ENCODE measurements at regions not wholly inside any gene's neighbourhood (a gene's known extent, or its start where the extent isn't known, plus 50 kb on each side); places are given as distances from the start of the nearest gene placed in this dataset.

DNA sequence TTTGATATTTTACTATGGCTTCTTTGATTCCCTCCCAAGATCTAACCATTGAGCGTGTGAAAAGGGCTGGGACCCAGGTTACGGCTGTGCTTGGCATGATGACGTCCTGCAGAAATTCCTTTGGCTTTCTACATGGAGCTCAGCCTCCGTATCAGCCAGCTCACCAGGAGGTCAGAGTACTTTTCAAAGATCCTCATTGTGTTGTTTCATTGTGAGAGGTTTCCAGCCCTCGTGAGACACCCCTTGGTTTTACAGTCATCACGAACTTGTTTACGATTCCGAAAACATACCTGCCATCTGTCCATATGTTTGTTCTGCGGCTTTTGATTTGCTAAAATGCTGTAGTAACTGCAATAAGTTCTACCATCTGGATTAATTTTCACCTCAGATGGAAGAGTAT is 453.1 kb downstream of the TMEM121 start:
- peaks cover 100% of the 10 kb centered on the region for H3K9me3 Mint-ChIP-seq
- no peaks in the 10 kb centered on the region for H3K4me1 Mint-ChIP-seq
- no peaks in the 10 kb centered on the region for H3K36me3 ChIP-seq (ENCODE audit: insufficient read depth)
- DNase-seq (ENCODE audit: low spot score), result no peak
- no peaks in the 10 kb centered on the region for H3K27me3 ChIP-seq (ENCODE audit: insufficient read depth)
- H3K4me3 Mint-ChIP-seq, result no peak overlapping the region
- H3K4me1 ChIP-seq (ENCODE audit: insufficient read depth), result no peaks in the 10 kb centered on the region
- H3K27ac ChIP-seq (ENCODE audit: low read depth), result no peak overlapping the region
- no peak overlapping the region for H3K4me2 ChIP-seq
- H3K9me2 ChIP-seq (ENCODE audit: insufficient read depth), result no peaks in the 10 kb centered on the region
- no peak overlapping the region for H2AFZ ChIP-seq
- peaks cover 2% of the 10 kb centered on the region for H3K27me3 Mint-ChIP-seq (ENCODE audit: insufficient read depth, low read depth, poor library complexity)
- H3K4me3 ChIP-seq, result no peak overlapping the region
- peaks cover 42% of the 10 kb centered on the region for H3K36me3 Mint-ChIP-seq (ENCODE audit: low read depth)
- no peaks in the 10 kb centered on the region for H3K79me2 ChIP-seq (replicated peaks; ENCODE audit: insufficient read depth)
- H3K27ac Mint-ChIP-seq, result no peak overlapping the region
- H3F3A ChIP-seq (replicated peaks; ENCODE audit: low read depth), result no peaks in the 10 kb centered on the region
- ATAC-seq, result no peak
- TF ChIP-seq NANOG (IDR thresholded peaks at IDR 0.05; ENCODE audit: borderline replicate concordance) (no peak), JUNB (IDR thresholded peaks at IDR 0.05; ENCODE audit: unreplicated experiment) (no peak), ZNF114 (CRISPR knock-in tag; IDR thresholded peaks at IDR 0.05) (no peak), EZH2 (IDR thresholded peaks at IDR 0.05; ENCODE audit: low read depth, unreplicated experiment) (no peak), POLR2AphosphoS5 (IDR thresholded peaks at IDR 0.05; ENCODE audit: low read depth) (no peak), EZH2phosphoT487 (IDR thresholded peaks at IDR 0.05; ENCODE audit: unreplicated experiment) (no peak)
- TF ChIP-seq, protein P1, sequence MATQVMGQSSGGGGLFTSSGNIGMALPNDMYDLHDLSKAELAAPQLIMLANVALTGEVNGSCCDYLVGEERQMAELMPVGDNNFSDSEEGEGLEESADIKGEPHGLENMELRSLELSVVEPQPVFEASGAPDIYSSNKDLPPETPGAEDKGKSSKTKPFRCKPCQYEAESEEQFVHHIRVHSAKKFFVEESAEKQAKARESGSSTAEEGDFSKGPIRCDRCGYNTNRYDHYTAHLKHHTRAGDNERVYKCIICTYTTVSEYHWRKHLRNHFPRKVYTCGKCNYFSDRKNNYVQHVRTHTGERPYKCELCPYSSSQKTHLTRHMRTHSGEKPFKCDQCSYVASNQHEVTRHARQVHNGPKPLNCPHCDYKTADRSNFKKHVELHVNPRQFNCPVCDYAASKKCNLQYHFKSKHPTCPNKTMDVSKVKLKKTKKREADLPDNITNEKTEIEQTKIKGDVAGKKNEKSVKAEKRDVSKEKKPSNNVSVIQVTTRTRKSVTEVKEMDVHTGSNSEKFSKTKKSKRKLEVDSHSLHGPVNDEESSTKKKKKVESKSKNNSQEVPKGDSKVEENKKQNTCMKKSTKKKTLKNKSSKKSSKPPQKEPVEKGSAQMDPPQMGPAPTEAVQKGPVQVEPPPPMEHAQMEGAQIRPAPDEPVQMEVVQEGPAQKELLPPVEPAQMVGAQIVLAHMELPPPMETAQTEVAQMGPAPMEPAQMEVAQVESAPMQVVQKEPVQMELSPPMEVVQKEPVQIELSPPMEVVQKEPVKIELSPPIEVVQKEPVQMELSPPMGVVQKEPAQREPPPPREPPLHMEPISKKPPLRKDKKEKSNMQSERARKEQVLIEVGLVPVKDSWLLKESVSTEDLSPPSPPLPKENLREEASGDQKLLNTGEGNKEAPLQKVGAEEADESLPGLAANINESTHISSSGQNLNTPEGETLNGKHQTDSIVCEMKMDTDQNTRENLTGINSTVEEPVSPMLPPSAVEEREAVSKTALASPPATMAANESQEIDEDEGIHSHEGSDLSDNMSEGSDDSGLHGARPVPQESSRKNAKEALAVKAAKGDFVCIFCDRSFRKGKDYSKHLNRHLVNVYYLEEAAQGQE (IDR thresholded peaks at IDR 0.05; ENCODE audit: unreplicated experiment), result no peak
- TF ChIP-seq, protein P2, sequence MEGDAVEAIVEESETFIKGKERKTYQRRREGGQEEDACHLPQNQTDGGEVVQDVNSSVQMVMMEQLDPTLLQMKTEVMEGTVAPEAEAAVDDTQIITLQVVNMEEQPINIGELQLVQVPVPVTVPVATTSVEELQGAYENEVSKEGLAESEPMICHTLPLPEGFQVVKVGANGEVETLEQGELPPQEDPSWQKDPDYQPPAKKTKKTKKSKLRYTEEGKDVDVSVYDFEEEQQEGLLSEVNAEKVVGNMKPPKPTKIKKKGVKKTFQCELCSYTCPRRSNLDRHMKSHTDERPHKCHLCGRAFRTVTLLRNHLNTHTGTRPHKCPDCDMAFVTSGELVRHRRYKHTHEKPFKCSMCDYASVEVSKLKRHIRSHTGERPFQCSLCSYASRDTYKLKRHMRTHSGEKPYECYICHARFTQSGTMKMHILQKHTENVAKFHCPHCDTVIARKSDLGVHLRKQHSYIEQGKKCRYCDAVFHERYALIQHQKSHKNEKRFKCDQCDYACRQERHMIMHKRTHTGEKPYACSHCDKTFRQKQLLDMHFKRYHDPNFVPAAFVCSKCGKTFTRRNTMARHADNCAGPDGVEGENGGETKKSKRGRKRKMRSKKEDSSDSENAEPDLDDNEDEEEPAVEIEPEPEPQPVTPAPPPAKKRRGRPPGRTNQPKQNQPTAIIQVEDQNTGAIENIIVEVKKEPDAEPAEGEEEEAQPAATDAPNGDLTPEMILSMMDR (conservative IDR thresholded peaks at IDR 0.05; ENCODE audit: low read depth in 2 of 2), result no peak
- no peaks in the 10 kb centered on the region for H4K20me1 ChIP-seq (replicated peaks; ENCODE audit: insufficient read depth)

DNA sequence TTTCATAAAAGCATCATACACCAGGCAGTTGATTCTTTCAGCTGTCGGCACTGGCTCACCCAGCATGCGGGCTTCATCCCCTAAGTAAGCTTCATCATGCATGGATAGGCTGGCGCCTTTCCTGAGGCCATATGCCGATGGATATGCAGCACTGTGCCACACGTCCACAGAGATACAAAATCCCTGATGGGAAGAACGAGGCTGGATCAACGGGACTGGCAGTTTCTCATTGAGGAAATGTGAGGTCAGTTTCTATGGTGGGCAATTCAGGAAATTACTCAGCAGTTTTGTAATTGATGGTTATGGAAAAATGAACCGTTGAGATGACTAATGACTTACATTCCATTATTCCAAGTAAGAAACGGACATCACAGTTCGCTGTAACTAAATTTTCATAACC is 453.8 kb downstream of the TMEM121 start:
- no peak for ATAC-seq
- peaks cover 100% of the 10 kb centered on the region for H3K9me3 Mint-ChIP-seq
- no peaks in the 10 kb centered on the region for H3K27me3 Mint-ChIP-seq (ENCODE audit: insufficient read depth, low read depth, poor library complexity)

More for the DNA sequence above, 453.8 kb downstream of the TMEM121 start:
- no peak overlapping the region for H3K4me3 ChIP-seq
- H3K36me3 ChIP-seq (ENCODE audit: insufficient read depth), result no peaks in the 10 kb centered on the region
- TF ChIP-seq EZH2 (IDR thresholded peaks at IDR 0.05; ENCODE audit: low read depth, unreplicated experiment) (no peak), ZNF331 (CRISPR knock-in tag; IDR thresholded peaks at IDR 0.05; ENCODE audit: low read depth) (no peak)
- TF ChIP-seq, protein P1 (IDR thresholded peaks at IDR 0.05; ENCODE audit: unreplicated experiment), result no peak
- H3K36me3 Mint-ChIP-seq (ENCODE audit: low read depth), result peaks cover 37% of the 10 kb centered on the region
- no peak overlapping the region for H3K4me3 Mint-ChIP-seq
- no peaks in the 10 kb centered on the region for H3K4me1 Mint-ChIP-seq
- no peak overlapping the region for H3K4me2 ChIP-seq
- no peaks in the 10 kb centered on the region for H3K4me1 ChIP-seq (ENCODE audit: insufficient read depth)
- H4K20me1 ChIP-seq (replicated peaks; ENCODE audit: insufficient read depth), result no peaks in the 10 kb centered on the region
- H3K27me3 ChIP-seq (ENCODE audit: insufficient read depth), result no peaks in the 10 kb centered on the region
- no peak overlapping the region for H3K27ac Mint-ChIP-seq
- H3K9me2 ChIP-seq (ENCODE audit: insufficient read depth), result no peaks in the 10 kb centered on the region
- DNase-seq (ENCODE audit: low spot score), result no peak
- no peaks in the 10 kb centered on the region for H3F3A ChIP-seq (replicated peaks; ENCODE audit: low read depth)
- no peaks in the 10 kb centered on the region for H3K79me2 ChIP-seq (replicated peaks; ENCODE audit: insufficient read depth)
- H2AFZ ChIP-seq, result no peak overlapping the region
- H3K27ac ChIP-seq (ENCODE audit: low read depth), result no peak overlapping the region
